ENCODE measurements at regions not wholly inside any gene's neighbourhood (a gene's known extent, or its start where the extent isn't known, plus 50 kb on each side); places are given as distances from the start of the nearest gene placed in this dataset.

GRCh38 chr20:50405915-50406609 is 104.1 kb upstream of the PTPN1 start:
- TF ChIP-seq, protein P1, sequence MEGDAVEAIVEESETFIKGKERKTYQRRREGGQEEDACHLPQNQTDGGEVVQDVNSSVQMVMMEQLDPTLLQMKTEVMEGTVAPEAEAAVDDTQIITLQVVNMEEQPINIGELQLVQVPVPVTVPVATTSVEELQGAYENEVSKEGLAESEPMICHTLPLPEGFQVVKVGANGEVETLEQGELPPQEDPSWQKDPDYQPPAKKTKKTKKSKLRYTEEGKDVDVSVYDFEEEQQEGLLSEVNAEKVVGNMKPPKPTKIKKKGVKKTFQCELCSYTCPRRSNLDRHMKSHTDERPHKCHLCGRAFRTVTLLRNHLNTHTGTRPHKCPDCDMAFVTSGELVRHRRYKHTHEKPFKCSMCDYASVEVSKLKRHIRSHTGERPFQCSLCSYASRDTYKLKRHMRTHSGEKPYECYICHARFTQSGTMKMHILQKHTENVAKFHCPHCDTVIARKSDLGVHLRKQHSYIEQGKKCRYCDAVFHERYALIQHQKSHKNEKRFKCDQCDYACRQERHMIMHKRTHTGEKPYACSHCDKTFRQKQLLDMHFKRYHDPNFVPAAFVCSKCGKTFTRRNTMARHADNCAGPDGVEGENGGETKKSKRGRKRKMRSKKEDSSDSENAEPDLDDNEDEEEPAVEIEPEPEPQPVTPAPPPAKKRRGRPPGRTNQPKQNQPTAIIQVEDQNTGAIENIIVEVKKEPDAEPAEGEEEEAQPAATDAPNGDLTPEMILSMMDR (IDR thresholded peaks at IDR 0.05; ENCODE audit: low read depth, low read length) = no peak
- H3K4me3 ChIP-seq (replicated peaks in 1 of 2; ENCODE audit: low read depth in 2 of 2, low read length in 2 of 2) = no peak overlapping the region
- no peak for DNase-seq (ENCODE audit: low read depth in 2 of 2)

DNA sequence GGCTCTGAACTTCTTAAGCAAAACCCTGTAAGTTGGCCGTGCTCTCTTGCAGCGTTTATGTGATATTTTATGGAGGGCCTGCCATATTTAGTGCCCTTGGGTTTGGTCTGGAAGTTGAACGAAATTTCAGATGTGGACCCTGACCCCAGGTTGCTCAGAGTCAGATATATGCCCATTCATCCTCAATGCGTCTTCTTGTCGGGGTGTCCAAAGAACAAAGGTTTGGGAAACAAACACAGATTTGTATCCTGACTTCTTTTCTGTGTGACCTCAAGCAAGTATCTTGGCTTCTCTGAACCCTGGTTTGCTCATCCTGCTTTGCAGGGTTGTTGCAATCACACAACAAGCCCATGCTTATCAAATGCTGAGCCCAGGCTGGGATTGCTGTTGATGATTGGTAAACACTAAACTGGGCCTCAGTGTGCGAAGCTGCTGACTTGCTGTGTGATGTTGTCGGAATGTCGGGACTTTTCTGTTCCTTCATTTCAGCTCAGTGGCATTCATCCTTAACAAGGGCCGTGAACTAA is 103.5 kb upstream of the PTPN1 start:
- TF ChIP-seq, protein P1 (IDR thresholded peaks at IDR 0.05; ENCODE audit: low read depth, low read length) = no peak
- DNase-seq (ENCODE audit: low read depth in 2 of 2) = no peak
- no peak overlapping the region for H3K4me3 ChIP-seq (replicated peaks in 1 of 2; ENCODE audit: low read depth in 2 of 2, low read length in 2 of 2)

- TF ChIP-seq, protein P1 (IDR thresholded peaks at IDR 0.05; ENCODE audit: low read depth, low read length) = no peak
- DNase-seq (ENCODE audit: low read depth in 2 of 2) = no peak
- no peak overlapping the region for H3K4me3 ChIP-seq (replicated peaks in 1 of 2; ENCODE audit: low read depth in 2 of 2, low read length in 2 of 2)
These were observed 101.4 kb upstream of the PTPN1 start for GRCh38 chr20:50408526-50409364.

DNA sequence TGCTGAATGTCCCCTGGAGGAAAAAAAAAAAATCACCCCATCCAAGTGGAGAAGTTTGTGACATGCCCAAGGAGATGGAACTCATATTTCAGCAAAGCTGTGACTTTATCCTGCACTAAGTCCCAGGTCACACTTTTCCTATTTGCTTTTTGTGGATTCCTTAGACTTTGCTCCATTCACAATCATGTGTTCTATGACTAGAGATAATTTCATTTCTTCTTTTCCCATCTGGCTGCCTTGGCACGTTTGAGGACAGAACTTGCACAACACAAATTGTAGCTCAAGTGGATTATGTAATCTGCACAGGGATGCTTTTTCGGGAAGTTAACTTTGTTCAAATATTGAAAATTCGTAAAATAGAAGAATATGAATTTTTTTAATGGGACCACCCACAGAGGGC is 100.7 kb upstream of the PTPN1 start:
- H3K4me3 ChIP-seq (replicated peaks in 1 of 2; ENCODE audit: low read depth in 2 of 2, low read length in 2 of 2) = no peak overlapping the region
- DNase-seq (ENCODE audit: low read depth in 2 of 2) = peak; percentile 55 to 68
- TF ChIP-seq, protein P1 (IDR thresholded peaks at IDR 0.05; ENCODE audit: low read depth, low read length) = no peak

DNA sequence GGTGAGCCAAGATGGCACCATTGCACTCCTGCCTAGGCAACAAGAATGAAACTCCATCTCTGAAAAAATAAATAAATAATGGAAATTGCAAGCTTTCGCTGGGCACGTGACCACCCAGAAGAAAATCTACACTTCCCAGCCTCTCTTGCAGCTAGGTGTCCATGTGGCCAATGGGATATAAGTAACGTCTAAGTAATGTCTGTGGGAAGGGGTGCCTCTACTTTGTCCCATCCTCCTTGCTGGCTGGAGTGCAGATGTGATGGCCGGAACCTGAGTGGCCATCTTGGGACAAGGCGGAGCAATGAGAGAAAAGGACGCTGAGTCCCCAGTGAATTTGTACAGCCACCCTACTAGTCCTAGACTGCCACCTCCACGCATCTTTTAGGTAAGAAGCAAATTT is 99.8 kb upstream of the PTPN1 start:
- no peak overlapping the region for H3K4me3 ChIP-seq (replicated peaks in 1 of 2; ENCODE audit: low read depth in 2 of 2, low read length in 2 of 2)
- DNase-seq (ENCODE audit: low read depth in 2 of 2) = no peak
- TF ChIP-seq, protein P1 (IDR thresholded peaks at IDR 0.05; ENCODE audit: low read depth, low read length) = no peak

- no peak for DNase-seq (ENCODE audit: low read depth in 2 of 2)
- TF ChIP-seq, protein P1 (IDR thresholded peaks at IDR 0.05; ENCODE audit: low read depth, low read length) = no peak
- no peak overlapping the region for H3K4me3 ChIP-seq (replicated peaks in 1 of 2; ENCODE audit: low read depth in 2 of 2, low read length in 2 of 2)
These were observed 98.1 kb upstream of the PTPN1 start for GRCh38 chr20:50412069-50412468.

Measured in cardiac fibroblast (primary cell).